Transverse colon (tissue), 4 donors: ENCODE measurements at regions not wholly inside any gene's neighbourhood (a gene's known extent, or its start where the extent isn't known, plus 50 kb on each side); places are given as distances from the start of the nearest gene placed in this dataset.

Experiments
- DNase-seq: peaks from one replicate; pipeline ENCODE4 v3.0.0-alpha.2; 2019
- H3K27ac ChIP-seq, 4 donors: fragments of 200-600 bp; sonication (generic); 2 replicates each; pipeline ENCODE4 v1.5.1; 2016 to 2018; ENCODE audit warnings: inconsistent platforms in 4 of 4
- H3K27me3 ChIP-seq: fragments of 200-600 bp; sonication (generic); 2 replicates; pipeline ENCODE4 v1.5.1; 2017; ENCODE audit warnings: inconsistent platforms
- H3K36me3 ChIP-seq, 4 donors: fragments of 200-600 bp; sonication (generic); 2 replicates each; pipeline ENCODE4 v1.5.1; 2017 to 2019; ENCODE audit warnings: inconsistent platforms in 4 of 4
- H3K4me1 ChIP-seq, 4 donors: fragments of 200-600 bp; sonication (generic); 2 replicates each; pipeline ENCODE4 v1.5.1; 2017 to 2020; ENCODE audit warnings: inconsistent platforms in 4 of 4
- H3K4me3 ChIP-seq, 4 donors: fragments of 200-600 bp; sonication (generic); 1 replicate in 1 of 4; 2 replicates in 3 of 4; pipeline versions ENCODE4 v1.5.1 to v1.6.1; 2017 to 2019; ENCODE audit warnings: inconsistent platforms in 4 of 4
- H3K9me3 ChIP-seq, 2 donors: fragments of 200-600 bp; sonication (generic); 2 replicates each; pipeline ENCODE4 v1.5.1; 2017 to 2019; ENCODE audit warnings: inconsistent platforms in 2 of 2
- CTCF ChIP-seq, 5 experiments: fragments of 200-600 bp in 3 of 5; fragments of 450-650 bp in 2 of 5; sonication (generic) in 3 of 5; IDR thresholded peaks; 1 replicate in 2 of 5; 2 replicates in 3 of 5; pipeline ENCODE4 v1.5.1; 2016 to 2017; ENCODE audit warnings: antibody characterized with exemption in 5 of 5, inconsistent platforms in 3 of 5, mild to moderate bottlenecking in 2 of 5, moderate library complexity in 1 of 5
- EP300 ChIP-seq: sonication (generic); formaldehyde crosslinking; IDR thresholded peaks from one replicate; pipeline ENCODE4 v1.6.1; 2017; ENCODE audit warnings: antibody characterized with exemption, low read depth
- POLR2A ChIP-seq: fragments of 450-650 bp; IDR thresholded peaks from one replicate; pipeline ENCODE4 v1.6.1; 2016; ENCODE audit warnings: antibody characterized with exemption, mild to moderate bottlenecking, moderate library complexity
- POLR2AphosphoS5 ChIP-seq, 3 donors: sonication (generic); formaldehyde crosslinking; IDR thresholded peaks; one replicate each; pipeline ENCODE4 v1.6.1; 2016; ENCODE audit warnings: antibody characterized with exemption in 3 of 3
- WGBS, 2 donors: methylation state at CpG; one replicate each; pipeline ENCODE4 v1.1.5; 2018; ENCODE audit warnings: low coverage in 1 of 2; 5-methylcytosine and 5-hydroxymethylcytosine counted together
- in situ Hi-C, 4 donors: fragments of 200-750 bp; cut with MboI; loops; one replicate each; pipeline versions ENCODE4 v1.15.0 to v1.15.1; 2017; ENCODE audit warnings: low sequenced_read_pairs in 3 of 4, low pct_ligation_motif_present in 1 of 4, low pct_unique_long_range_greater_than_20kb in 1 of 4
- intact Hi-C: fragments of 100-400 bp; cut with DNase I; formaldehyde crosslinking; loops from one replicate; pipeline ENCODE4 v1.15.1; 2023; ENCODE audit warnings: low total_unique reads

GRCh38 chr10:128429321-128429720, 303.1 kb upstream of the MKI67 start:
- H3K36me3 ChIP-seq = no peaks in the 10 kb centered on the region
- in situ Hi-C loops = no loop called here
- 68 to 73% methylated on average over 9 to 10 of the region's 10 CpGs for WGBS, 2 donors
- H3K27ac ChIP-seq = no peak overlapping the region
- TF ChIP-seq CTCF (IDR thresholded peaks at IDR 0.05) = no peak
- TF ChIP-seq POLR2A = no peak
- no peak for TF ChIP-seq EP300
- no peak for TF ChIP-seq POLR2AphosphoS5 (IDR thresholded peaks at IDR 0.05)
- H3K9me3 ChIP-seq = no peaks in the 10 kb centered on the region
- no peak overlapping the region for H3K4me3 ChIP-seq
- DNase-seq = no peak
- no peaks in the 10 kb centered on the region for H3K4me1 ChIP-seq
- intact Hi-C loops = no loop called here
- no peaks in the 10 kb centered on the region for H3K27me3 ChIP-seq

- intact Hi-C loops = no loop called here
- Histone ChIP-seq H3K4me1 (no peaks in the 10 kb centered on the region), H3K27ac (no peak overlapping the region), H3K9me3 (no peaks in the 10 kb centered on the region), H3K4me3 (no peak overlapping the region), H3K36me3 (no peaks in the 10 kb centered on the region), H3K27me3 (no peaks in the 10 kb centered on the region)
- in situ Hi-C loops = no loop called here
- no peak for DNase-seq
- TF ChIP-seq POLR2AphosphoS5 (IDR thresholded peaks at IDR 0.05) (no peak), EP300 (no peak), POLR2A (no peak), CTCF (IDR thresholded peaks at IDR 0.05) (no peak)
- 56% methylated on average over 33 of the region's 33 CpGs; no CpG with 5 or more reads in 1 of the 2 donors for WGBS, 2 donors
Measured at GRCh38 chr10:128429835-128430513, 303.8 kb upstream of the MKI67 start.

GRCh38 chr10:128431083-128431482, 304.9 kb upstream of the MKI67 start:
- H3K27me3 ChIP-seq = no peaks in the 10 kb centered on the region
- WGBS, 2 donors = 67 to 95% methylated on average over 4 to 12 of the region's 12 CpGs
- TF ChIP-seq POLR2A (no peak), POLR2AphosphoS5 (IDR thresholded peaks at IDR 0.05) (no peak), CTCF (IDR thresholded peaks at IDR 0.05) (no peak), EP300 (no peak)
- DNase-seq = no peak
- H3K36me3 ChIP-seq = no peaks in the 10 kb centered on the region
- no peaks in the 10 kb centered on the region for H3K9me3 ChIP-seq
- no peaks in the 10 kb centered on the region for H3K4me1 ChIP-seq
- in situ Hi-C loops (no loop called here), intact Hi-C loops (no loop called here)
- no peak overlapping the region for H3K27ac ChIP-seq
- H3K4me3 ChIP-seq = no peak overlapping the region

GRCh38 chr10:128431506-128431905, 305.3 kb upstream of the MKI67 start:
- no peak for DNase-seq
- Histone ChIP-seq H3K4me3 (no peak overlapping the region), H3K4me1 (no peaks in the 10 kb centered on the region), H3K36me3 (no peaks in the 10 kb centered on the region), H3K27ac (no peak overlapping the region), H3K27me3 (no peaks in the 10 kb centered on the region), H3K9me3 (no peaks in the 10 kb centered on the region)
- in situ Hi-C loops (no loop called here), intact Hi-C loops (no loop called here)
- 80 to 92% methylated on average over 2 to 19 of the region's 19 CpGs for WGBS, 2 donors
- TF ChIP-seq POLR2AphosphoS5 (IDR thresholded peaks at IDR 0.05) (no peak), EP300 (no peak), CTCF (IDR thresholded peaks at IDR 0.05) (no peak), POLR2A (no peak)
